Stomach (tissue), 8 donors: ENCODE measurements at regions not wholly inside any gene's neighbourhood (a gene's known extent, or its start where the extent isn't known, plus 50 kb on each side); places are given as distances from the start of the nearest gene placed in this dataset.
A peak's percentile ranks its signal among the peaks of the same experiment; 100 is the strongest.

Experiments
- DNase-seq, 2 donors: peaks; one replicate each; pipeline versions ENCODE4 v3.0.0 to v3.0.0-alpha.2; 2013 to 2019
- H3K27ac ChIP-seq, 5 donors: fragments of 200-600 bp in 4 of 5; sonication (generic) in 4 of 5; one replicate each; pipeline ENCODE4 v1.5.1; 2013 to 2019; ENCODE audit warnings: mild to moderate bottlenecking in 1 of 5, moderate library complexity in 1 of 5
- H3K27me3 ChIP-seq, 3 donors: fragments of 200-600 bp; sonication (generic); one replicate each; pipeline ENCODE4 v1.5.1; 2017 to 2019; ENCODE audit warnings: mixed run types in 1 of 3
- H3K36me3 ChIP-seq, 4 donors: fragments of 200-600 bp; sonication (generic); 1 replicate in 3 of 4; 2 replicates in 1 of 4; pipeline ENCODE4 v1.5.1; 2016 to 2019
- H3K4me1 ChIP-seq, 4 donors: fragments of 200-600 bp; sonication (generic); one replicate each; pipeline ENCODE4 v1.5.1; 2016 to 2019
- H3K4me3 ChIP-seq, 4 donors: fragments of 200-600 bp; sonication (generic) in 3 of 4; one replicate each; pipeline ENCODE4 v1.5.1; 2016 to 2019; ENCODE audit warnings: mild to moderate bottlenecking in 1 of 4
- H3K9me3 ChIP-seq, 4 donors: fragments of 200-600 bp; sonication (generic); one replicate each; pipeline ENCODE4 v1.5.1; 2016 to 2019
- CTCF ChIP-seq, 7 experiments: fragments of 450-650 bp in 4 of 7; fragments of 200-600 bp in 3 of 7; sonication (generic) in 3 of 7; IDR thresholded peaks; one replicate each; pipeline ENCODE4 v1.5.1; 2016 to 2019; ENCODE audit warnings: antibody characterized with exemption in 7 of 7, control low read depth in 2 of 7, mild to moderate bottlenecking in 1 of 7
- EP300 ChIP-seq: sonication (generic); formaldehyde crosslinking; IDR thresholded peaks from one replicate; pipeline ENCODE4 v1.6.1; 2017; ENCODE audit warnings: antibody characterized with exemption
- POLR2A ChIP-seq, 4 donors: fragments of 450-650 bp; IDR thresholded peaks; one replicate each; pipeline ENCODE4 v1.6.1; 2016; ENCODE audit warnings: antibody characterized with exemption in 4 of 4, control low read depth in 2 of 4, mild to moderate bottlenecking in 1 of 4, moderate library complexity in 1 of 4
- POLR2AphosphoS5 ChIP-seq, 3 donors: sonication (generic); formaldehyde crosslinking; IDR thresholded peaks; one replicate each; pipeline ENCODE4 v1.6.1; 2016; ENCODE audit warnings: antibody characterized with exemption in 3 of 3
- WGBS, 5 donors: extraction: QIAGEN DNeasy Blood & Tissue Kit in 3 of 5; methylation state at CpG; one replicate each; pipeline versions ENCODE4 v1.1.5 to v1.1.7; 2013 to 2018; 5-methylcytosine and 5-hydroxymethylcytosine counted together
- intact Hi-C: fragments of 100-400 bp; cut with DNase I; formaldehyde crosslinking; loops from one replicate; pipeline ENCODE4 v1.15.1; 2023; ENCODE audit warnings: low total_unique reads
- donor health status: healthy with polysubstance abuse.
- donor health status: Bipolar disorder and iron deficiency.
- donor health status: healthy.

- no peaks in the 10 kb centered on the region for H3K9me3 ChIP-seq
- no peak overlapping the region for H3K4me3 ChIP-seq
- intact Hi-C loops: no loop called here
- H3K4me1 ChIP-seq: peaks cover 0 to 61% (median 16%) of the 10 kb centered on the region in 4 donors
- TF ChIP-seq POLR2A (IDR thresholded peaks at IDR 0.05) (no peak), POLR2AphosphoS5 (IDR thresholded peaks at IDR 0.05) (no peak), CTCF (IDR thresholded peaks at IDR 0.05) (no peak), EP300 (no peak)
- peak overlapping the region in 2 of 5 donors; percentile 68 to 80 for H3K27ac ChIP-seq
- no peaks in the 10 kb centered on the region for H3K36me3 ChIP-seq
- H3K27me3 ChIP-seq: no peaks in the 10 kb centered on the region
- no peak for DNase-seq
Observed at GRCh38 chr13:48159401-48159800, 64.5 kb upstream of the MED4 start.

DNA sequence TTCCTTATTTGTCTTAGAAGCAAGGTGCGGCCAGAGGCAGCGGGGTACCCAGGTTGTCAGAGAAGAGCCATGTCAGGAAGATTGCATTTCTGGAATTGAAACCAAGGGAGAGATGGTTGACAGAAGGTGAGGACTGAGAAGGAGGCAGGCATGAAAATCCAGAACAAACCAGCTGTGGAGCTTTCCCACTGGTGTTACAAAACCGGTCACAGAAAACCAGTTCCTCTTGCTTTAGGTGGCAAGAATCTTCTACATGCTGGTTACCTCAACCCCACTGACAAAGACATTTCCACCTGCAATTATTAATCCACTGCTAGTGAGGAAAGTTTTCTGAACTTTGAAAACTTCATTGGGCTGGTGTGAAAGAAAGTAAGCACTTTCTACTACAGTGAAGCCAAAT is 64.0 kb upstream of the MED4 start:
- Histone ChIP-seq H3K36me3 (no peaks in the 10 kb centered on the region), H3K9me3 (no peaks in the 10 kb centered on the region), H3K27ac (peak overlapping the region in 4 of 5 donors; percentile 37 to 80 (median 55)), H3K4me1 (peaks cover 0 to 62% (median 16%) of the 10 kb centered on the region in 4 donors), H3K27me3 (no peaks in the 10 kb centered on the region), H3K4me3 (no peak overlapping the region)
- intact Hi-C loops: no loop called here
- DNase-seq: peak in 1 of 2 donors; percentile 51
- TF ChIP-seq EP300: no peak
- TF ChIP-seq CTCF (IDR thresholded peaks at IDR 0.05): no peak
- TF ChIP-seq POLR2A (IDR thresholded peaks at IDR 0.05): no peak
- no peak for TF ChIP-seq POLR2AphosphoS5 (IDR thresholded peaks at IDR 0.05)
- 35 to 64% (median 52%) methylated on average over 3 of the region's 3 CpGs for WGBS, 5 donors

- H3K27ac ChIP-seq: peak overlapping the region in 4 of 5 donors; percentile 24 to 80 (median 59)
- no peak overlapping the region for H3K4me3 ChIP-seq
- TF ChIP-seq CTCF (IDR thresholded peaks at IDR 0.05): no peak
- TF ChIP-seq POLR2AphosphoS5 (IDR thresholded peaks at IDR 0.05): no peak
- no peak for TF ChIP-seq POLR2A (IDR thresholded peaks at IDR 0.05)
- no peak for TF ChIP-seq EP300
- intact Hi-C loops: no loop called here
- 33 to 67% (median 40%) methylated on average over 1 of the region's 1 CpG for WGBS, 5 donors
- no peaks in the 10 kb centered on the region for H3K9me3 ChIP-seq
- no peaks in the 10 kb centered on the region for H3K27me3 ChIP-seq
- peaks cover 0 to 62% (median 16%) of the 10 kb centered on the region in 4 donors for H3K4me1 ChIP-seq
- DNase-seq: peak in 1 of 2 donors; percentile 30
- H3K36me3 ChIP-seq: no peaks in the 10 kb centered on the region
Observed at GRCh38 chr13:48158290-48158689, 63.4 kb upstream of the MED4 start.

DNA sequence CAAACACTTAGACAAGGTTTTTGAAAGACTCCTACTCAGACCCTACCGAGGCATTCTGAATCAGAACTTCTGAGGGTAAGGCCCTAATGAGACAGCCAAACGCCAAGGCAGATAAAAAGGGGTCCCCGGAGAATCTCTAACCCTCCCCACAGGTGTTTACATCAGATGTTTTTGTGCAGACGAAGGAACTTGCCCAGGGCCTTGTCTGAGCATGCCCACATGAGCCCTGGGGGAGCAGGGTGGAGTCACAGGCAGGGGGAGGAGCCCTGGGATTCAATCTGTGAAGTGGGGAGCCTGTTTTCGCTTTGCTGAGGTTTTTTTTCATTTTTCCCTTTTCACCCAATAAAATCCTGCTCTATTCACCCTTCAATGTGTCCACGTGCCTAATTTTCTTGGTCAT is 61.6 kb upstream of the MED4 start:
- no peaks in the 10 kb centered on the region for H3K9me3 ChIP-seq
- H3K27me3 ChIP-seq: no peaks in the 10 kb centered on the region
- WGBS, 5 donors: 77 to 88% (median 83%) methylated on average over 6 of the region's 6 CpGs
- no peaks in the 10 kb centered on the region for H3K36me3 ChIP-seq
- H3K4me3 ChIP-seq: no peak overlapping the region
- H3K27ac ChIP-seq: peak overlapping the region in 4 of 5 donors; percentile 45 to 77 (median 54)
- H3K4me1 ChIP-seq: peaks cover 0 to 70% (median 14%) of the 10 kb centered on the region in 4 donors
- no peak for TF ChIP-seq POLR2A (IDR thresholded peaks at IDR 0.05)
- no peak for TF ChIP-seq CTCF (IDR thresholded peaks at IDR 0.05)
- no peak for TF ChIP-seq POLR2AphosphoS5 (IDR thresholded peaks at IDR 0.05)
- no peak for TF ChIP-seq EP300
- intact Hi-C loops: no loop called here
- peak; percentile 30 to 38 for DNase-seq
